Type B pancreatic cell (in vitro differentiated cells): ENCODE measurements at regions not wholly inside any gene's neighbourhood (a gene's known extent, or its start where the extent isn't known, plus 50 kb on each side); places are given as distances from the start of the nearest gene placed in this dataset.

Experiments used
- DNase-seq: peaks from one replicate; pipeline ENCODE4 v3.0.0; 2021; ENCODE audit warnings: mixed read lengths; ENCODE audit not compliant: unreplicated experiment; ENCODE audit errors: extremely low spot score
- H3K27ac Mint-ChIP-seq: 2 replicates; pipeline ENCODE4 v1.8.0; 2021; ENCODE audit warnings: mild to moderate bottlenecking, mixed read lengths
- H3K27me3 Mint-ChIP-seq: 2 replicates; pipeline ENCODE4 v1.8.0; 2021; ENCODE audit warnings: mixed read lengths
- H3K36me3 Mint-ChIP-seq: 2 replicates; pipeline ENCODE4 v1.8.0; 2021; ENCODE audit warnings: mixed read lengths
- H3K4me1 Mint-ChIP-seq: one replicate; pipeline ENCODE4 v1.8.0; 2021; ENCODE audit warnings: mixed read lengths; ENCODE audit not compliant: unreplicated experiment
- H3K4me3 Mint-ChIP-seq: 2 replicates; pipeline ENCODE4 v1.8.0; 2021; ENCODE audit warnings: mild to moderate bottlenecking, mixed read lengths
- H3K9me3 Mint-ChIP-seq: 2 replicates; pipeline ENCODE4 v1.8.0; 2021; ENCODE audit warnings: mixed read lengths
- TF ChIP-seq, protein P1 (sequence below): fragments of 200-600 bp; sonication (generic); conservative IDR thresholded peaks from 2 replicates; pipeline ENCODE4 v1.5.0; 2021; ENCODE audit warnings: antibody characterized with exemption, mild to moderate bottlenecking

DNA sequence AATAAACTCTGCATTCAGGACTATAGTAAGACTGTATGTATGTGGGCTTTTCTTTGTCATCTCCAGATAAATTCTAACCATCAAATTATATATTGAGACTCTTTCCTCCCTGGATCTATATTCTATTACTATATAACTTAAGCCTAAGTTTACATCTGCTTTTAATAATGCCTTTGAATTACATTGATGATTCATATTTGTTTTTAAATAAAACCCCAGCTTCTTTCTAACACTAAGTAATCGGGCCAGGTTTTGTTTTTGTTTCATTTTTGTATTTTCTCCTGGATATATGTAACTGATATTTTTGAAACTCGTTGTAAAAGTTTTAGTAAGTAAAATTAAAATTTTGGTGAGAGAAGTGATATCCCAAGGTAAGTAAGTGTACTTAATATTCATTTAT, 1599.1 kb downstream of the PCDH9 start:
- DNase-seq: no peak
- no peaks in the 10 kb centered on the region for H3K27me3 Mint-ChIP-seq
- no peaks in the 10 kb centered on the region for H3K4me1 Mint-ChIP-seq
- H3K36me3 Mint-ChIP-seq: no peaks in the 10 kb centered on the region
- no peak overlapping the region for H3K27ac Mint-ChIP-seq
- TF ChIP-seq, protein P1, sequence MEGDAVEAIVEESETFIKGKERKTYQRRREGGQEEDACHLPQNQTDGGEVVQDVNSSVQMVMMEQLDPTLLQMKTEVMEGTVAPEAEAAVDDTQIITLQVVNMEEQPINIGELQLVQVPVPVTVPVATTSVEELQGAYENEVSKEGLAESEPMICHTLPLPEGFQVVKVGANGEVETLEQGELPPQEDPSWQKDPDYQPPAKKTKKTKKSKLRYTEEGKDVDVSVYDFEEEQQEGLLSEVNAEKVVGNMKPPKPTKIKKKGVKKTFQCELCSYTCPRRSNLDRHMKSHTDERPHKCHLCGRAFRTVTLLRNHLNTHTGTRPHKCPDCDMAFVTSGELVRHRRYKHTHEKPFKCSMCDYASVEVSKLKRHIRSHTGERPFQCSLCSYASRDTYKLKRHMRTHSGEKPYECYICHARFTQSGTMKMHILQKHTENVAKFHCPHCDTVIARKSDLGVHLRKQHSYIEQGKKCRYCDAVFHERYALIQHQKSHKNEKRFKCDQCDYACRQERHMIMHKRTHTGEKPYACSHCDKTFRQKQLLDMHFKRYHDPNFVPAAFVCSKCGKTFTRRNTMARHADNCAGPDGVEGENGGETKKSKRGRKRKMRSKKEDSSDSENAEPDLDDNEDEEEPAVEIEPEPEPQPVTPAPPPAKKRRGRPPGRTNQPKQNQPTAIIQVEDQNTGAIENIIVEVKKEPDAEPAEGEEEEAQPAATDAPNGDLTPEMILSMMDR: no peak
- H3K4me3 Mint-ChIP-seq: no peak overlapping the region
- H3K9me3 Mint-ChIP-seq: peaks cover 4% of the 10 kb centered on the region

DNA sequence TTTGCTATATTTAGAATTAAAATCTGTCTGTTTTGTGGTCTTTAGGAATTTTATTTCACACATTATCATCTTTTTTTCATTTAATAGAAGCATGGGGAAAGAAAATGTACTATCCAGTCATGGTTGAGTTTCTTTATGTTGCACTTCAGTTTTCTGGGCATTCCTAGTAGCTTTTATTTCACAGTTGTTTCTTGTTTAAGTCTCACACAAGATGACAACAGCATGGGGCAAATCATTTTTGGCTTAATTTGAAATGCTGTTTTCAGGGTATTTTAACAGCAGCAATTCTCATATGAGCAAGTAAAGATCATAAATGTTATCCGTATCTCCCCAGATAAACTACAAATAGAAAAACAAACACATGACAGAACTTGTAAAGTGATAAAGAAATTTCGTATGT, 1600.2 kb downstream of the PCDH9 start:
- no peak for DNase-seq
- Mint-ChIP-seq H3K27me3 (no peaks in the 10 kb centered on the region), H3K4me3 (no peak overlapping the region), H3K9me3 (no peaks in the 10 kb centered on the region), H3K27ac (no peak overlapping the region), H3K36me3 (no peaks in the 10 kb centered on the region), H3K4me1 (no peaks in the 10 kb centered on the region)
- TF ChIP-seq, protein P1: no peak

DNA sequence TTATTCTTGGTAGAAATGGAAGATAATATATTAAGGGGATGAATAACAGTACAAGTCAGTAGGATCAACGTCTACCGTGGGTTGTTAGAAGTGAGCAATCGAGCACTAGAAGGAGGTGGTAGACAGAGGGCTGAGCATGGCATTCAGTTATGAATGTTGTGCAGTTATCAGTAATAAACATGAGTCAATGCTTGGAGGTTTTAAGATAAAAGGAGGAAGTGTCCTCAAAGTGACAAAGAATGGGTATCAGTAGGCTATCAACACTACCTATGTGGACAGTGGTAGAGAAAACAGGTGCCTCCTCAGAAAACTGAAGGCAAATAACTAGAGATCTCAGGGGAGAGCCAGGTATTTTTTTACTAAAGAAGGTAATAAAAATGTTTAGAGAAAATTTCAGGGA, 1607.0 kb downstream of the PCDH9 start:
- no peak overlapping the region for H3K27ac Mint-ChIP-seq
- TF ChIP-seq, protein P1: no peak
- DNase-seq: no peak

DNA sequence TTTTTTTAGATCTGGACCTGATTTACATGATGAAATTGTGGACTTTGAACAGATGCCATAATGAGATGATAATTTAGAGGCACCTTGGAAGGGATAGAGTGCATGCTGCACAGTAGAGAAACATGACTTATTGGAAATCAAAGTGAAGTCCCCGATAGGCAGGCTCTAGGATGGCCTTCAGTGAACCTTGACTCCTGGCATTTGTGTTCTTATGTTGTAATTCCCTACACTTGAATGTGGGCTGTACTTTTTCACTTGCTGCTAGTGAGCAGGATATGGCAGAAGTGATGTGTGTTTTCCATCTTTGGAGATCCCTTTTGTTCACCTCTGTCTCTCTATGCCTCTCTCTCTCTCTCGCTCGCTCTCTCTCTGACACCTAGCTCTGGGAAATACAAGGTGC, 1614.6 kb downstream of the PCDH9 start:
- no peaks in the 10 kb centered on the region for H3K9me3 Mint-ChIP-seq
- H3K36me3 Mint-ChIP-seq: no peaks in the 10 kb centered on the region
- DNase-seq: no peak
- TF ChIP-seq, protein P1: no peak
- H3K27me3 Mint-ChIP-seq: no peaks in the 10 kb centered on the region
- H3K4me1 Mint-ChIP-seq: no peaks in the 10 kb centered on the region
- no peak overlapping the region for H3K27ac Mint-ChIP-seq
- no peak overlapping the region for H3K4me3 Mint-ChIP-seq

More for the DNA sequence above, 1607.0 kb downstream of the PCDH9 start:
- Mint-ChIP-seq H3K36me3 (no peaks in the 10 kb centered on the region), H3K4me1 (no peaks in the 10 kb centered on the region), H3K27me3 (no peaks in the 10 kb centered on the region), H3K4me3 (no peak overlapping the region), H3K9me3 (no peaks in the 10 kb centered on the region)

DNA sequence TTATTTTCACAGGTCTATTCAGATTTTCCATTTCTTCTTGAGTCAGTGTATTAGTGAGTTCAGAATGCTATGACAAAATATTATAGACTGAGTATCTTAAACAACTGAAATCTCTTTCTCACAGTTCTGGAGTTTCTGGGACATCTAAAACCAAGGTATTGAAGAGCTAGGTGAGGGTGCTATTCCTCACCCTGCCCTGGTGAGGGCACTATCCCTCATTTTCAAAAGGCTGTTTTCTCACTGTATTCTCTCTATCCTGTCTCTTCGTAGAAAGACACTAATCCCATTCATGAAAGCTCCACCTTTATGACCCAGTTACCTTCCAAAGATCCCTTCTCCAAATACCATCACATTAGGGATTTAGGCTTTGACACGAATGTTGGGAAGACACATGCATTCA, 1617.1 kb downstream of the PCDH9 start:
- H3K9me3 Mint-ChIP-seq: no peaks in the 10 kb centered on the region
- no peak for DNase-seq

More for the DNA sequence above, 1617.1 kb downstream of the PCDH9 start:
- Mint-ChIP-seq H3K36me3 (no peaks in the 10 kb centered on the region), H3K27ac (no peak overlapping the region), H3K27me3 (no peaks in the 10 kb centered on the region), H3K4me1 (no peaks in the 10 kb centered on the region), H3K4me3 (no peak overlapping the region)
- TF ChIP-seq, protein P1: peak; percentile 44
